ENCODE measurements at regions not wholly inside any gene's neighbourhood (a gene's known extent, or its start where the extent isn't known, plus 50 kb on each side); places are given as distances from the start of the nearest gene placed in this dataset.

- DNase-seq (ENCODE audit: low read depth in 1 of 2, low spot score in 2 of 2): no peak
- Histone ChIP-seq H3K4me1 (replicated peaks in 1 of 4; ENCODE audit: control insufficient read depth in 3 of 4, insufficient read depth in 4 of 4, low read length in 3 of 4) (no peaks in the 10 kb centered on the region), H2BK20ac (ENCODE audit: low read length) (no peak overlapping the region), H4K8ac (ENCODE audit: extremely low read depth, insufficient read depth, low read length) (no peak overlapping the region), H2BK15ac (ENCODE audit: low read length) (no peak overlapping the region), H3K27ac (ENCODE audit: low read depth, low read length) (no peak overlapping the region), H3K4me2 (ENCODE audit: insufficient read depth in 1 of 2, low read depth in 2 of 2, low read length in 2 of 2) (no peak overlapping the region), H3K23ac (ENCODE audit: insufficient read length) (no peak overlapping the region), H3K18ac (ENCODE audit: extremely low read depth, low read length) (no peak overlapping the region), H3K4ac (replicated peaks; ENCODE audit: insufficient read length, low read depth, low read length) (no peak overlapping the region), H3K56ac (replicated peaks; ENCODE audit: insufficient read length, low read depth, low read length) (no peak overlapping the region), H3K9me3 (ENCODE audit: insufficient read depth in 2 of 2, low read depth in 1 of 2, low read length in 1 of 2) (peaks cover 4 to 13% of the 10 kb centered on the region in 2 experiments; a peak in 3 of 4 replicates), H4K5ac (ENCODE audit: insufficient read length, low read depth, low read length) (no peak overlapping the region), H2AK5ac (ENCODE audit: low read depth, low read length) (no peak overlapping the region), H3K9ac (replicated peaks in 1 of 4; ENCODE audit: extremely low read depth in 1 of 4, low read depth in 3 of 4, low read length in 3 of 4) (no peak overlapping the region), H3K23me2 (ENCODE audit: low read depth, low read length) (no peaks in the 10 kb centered on the region), H3K36me3 (ENCODE audit: control insufficient read depth in 2 of 4, insufficient read depth in 4 of 4, low read length in 3 of 4) (0 out of 8 replicates have a peak, but pooled peaks cover 0 to 3% (median 0%) of the 10 kb centered on the region in 4 experiments), H3K79me1 (ENCODE audit: low read depth, low read length) (no peaks in the 10 kb centered on the region), H3K4me3 (ENCODE audit: extremely low read depth in 1 of 4, insufficient read depth in 2 of 4, low read depth in 3 of 4, low read length in 4 of 4) (no peak overlapping the region), H2BK5ac (ENCODE audit: low read depth, low read length) (no peak overlapping the region), H3K14ac (ENCODE audit: insufficient read length) (no peak overlapping the region), H3K27me3 (replicated peaks in 1 of 4; ENCODE audit: control insufficient read depth in 3 of 4, extremely low read depth in 1 of 4, insufficient read depth in 3 of 4, low read length in 3 of 4) (no peaks in the 10 kb centered on the region), H2BK12ac (ENCODE audit: low read depth, low read length) (no peak overlapping the region), H4K20me1 (replicated peaks in 1 of 2; ENCODE audit: control insufficient read depth in 1 of 2, insufficient read depth in 2 of 2, low read length in 2 of 2) (no peaks in the 10 kb centered on the region), H2BK120ac (replicated peaks; ENCODE audit: low read depth, low read length) (no peak overlapping the region), H4K91ac (replicated peaks; ENCODE audit: insufficient read length, low read length) (no peak overlapping the region), H2AFZ (ENCODE audit: low read length) (no peak overlapping the region), H3K79me2 (ENCODE audit: control insufficient read depth in 1 of 2, insufficient read depth in 2 of 2, low read length in 2 of 2) (no peaks in the 10 kb centered on the region)
- ChIA-PET CTCF (ENCODE audit: partially characterized antibody) (no interaction called here), POLR2A (ENCODE audit: partially characterized antibody) (no interaction called here)
- no peak for FAIRE-seq
- TF ChIP-seq ATF3 (IDR thresholded peaks at IDR 0.05; ENCODE audit: insufficient read depth, low read depth, low read length) (no peak), EGR1 (IDR thresholded peaks at IDR 0.05; ENCODE audit: borderline replicate concordance, low read depth, low read length) (no peak), NRF1 (IDR thresholded peaks at IDR 0.05; ENCODE audit: low read depth, low read length) (no peak), GTF2F1 (IDR thresholded peaks at IDR 0.05; ENCODE audit: borderline replicate concordance, low read depth, low read length) (no peak), KDM5A (IDR thresholded peaks at IDR 0.05; ENCODE audit: low read length) (no peak), PHF8 (conservative IDR thresholded peaks at IDR 0.05; ENCODE audit: low read depth, low read length) (no peak), BCL11A (IDR thresholded peaks at IDR 0.05; ENCODE audit: low read depth in 2 of 2, low read length in 2 of 2) (no peak), E2F6 (IDR thresholded peaks at IDR 0.05) (no peak), CBX8 (IDR thresholded peaks at IDR 0.05; ENCODE audit: borderline replicate concordance, low read depth, low read length) (no peak), RNF2 (IDR thresholded peaks at IDR 0.05; ENCODE audit: borderline replicate concordance, low read depth, low read length, missing control alignments, poor library complexity, severe bottlenecking) (no peak), SIRT6 (IDR thresholded peaks at IDR 0.05; ENCODE audit: low read length) (no peak), SUZ12 (IDR thresholded peaks at IDR 0.05; ENCODE audit: low read length) (no peak), ATF2 (IDR thresholded peaks at IDR 0.05; ENCODE audit: low read length) (no peak)
Measured at GRCh38 chr4:124910327-124910726, 197.8 kb upstream of the ANKRD50 start.

Measured in H1 (cell line).